K562 (cell line): ENCODE measurements at regions not wholly inside any gene's neighbourhood (a gene's known extent, or its start where the extent isn't known, plus 50 kb on each side); places are given as distances from the start of the nearest gene placed in this dataset.

Experiments used
- ATAC-seq: fragments of 200-7000 bp; cut with Tn5 transposase; 3 replicates; pipeline ENCODE4 v1.9.1; 2020; ENCODE audit warnings: moderate library complexity
- BruUV-seq: library from RNA; stranded (reverse); fragments of 400-500 nt; replicated peaks from 2 replicates; lab custom pipeline; 2021; lab: Mats Ljungman, UMichigan
- CTCF ChIA-PET: fragments of 300-600 bp; formaldehyde crosslinking; extraction: SDS; loops from one replicate; lab custom pipeline; 2021; ENCODE audit warnings: low intra/inter-chr PET ratio; lab: Yijun Ruan, JAX
- POLR2A ChIA-PET: fragments of 300-600, 350-650 bp; sonication (Branson Sonifier 250); formaldehyde crosslinking; extraction: SDS; loops from one replicate; lab custom pipeline; 2021; ENCODE audit warnings: antibody characterized with exemption, inconsistent platforms; lab: Yijun Ruan, JAX
- DNase-seq, 4 experiments: peaks; one replicate each; pipeline versions ENCODE4 v3.0.0 to v3.0.0-alpha.2; 2011 to 2018; ENCODE audit warnings: low spot score in 3 of 4, mixed read lengths in 3 of 4; ENCODE audit errors: extremely low read depth in 1 of 4
- FAIRE-seq: peaks from 2 replicates; lab custom pipeline; 2011; peaks lifted over from hg19 to GRCh38; lab: Jason Lieb, UNC
- H2AFZ ChIP-seq: 2 replicates; pipeline ENCODE4 v1.6.0; 2011; ENCODE audit warnings: low read depth, low read length, control low read depth, inconsistent platforms
- H3K27ac ChIP-seq: fragments of 200-600 bp; 3 replicates; pipeline ENCODE4 v1.8.0; 2011; ENCODE audit warnings: low read depth, mild to moderate bottlenecking, control low read depth, inconsistent platforms, low read length, moderate library complexity, mixed read lengths; ENCODE audit errors: extremely low read depth
- H3K27me3 ChIP-seq, 2 experiments: fragments of 300-600 bp in 1 of 2; 2 replicates in 1 of 2; 3 replicates in 1 of 2; pipeline versions ENCODE4 v1.6.0 to v1.8.0; 2011; ENCODE audit warnings: inconsistent platforms in 2 of 2, low read length in 2 of 2, mild to moderate bottlenecking in 1 of 2, mixed read lengths in 1 of 2, moderate library complexity in 1 of 2; ENCODE audit not compliant: control insufficient read depth in 2 of 2, insufficient read depth in 2 of 2
- H3K36me3 ChIP-seq: fragments of 300-600 bp; 3 replicates; pipeline ENCODE4 v1.8.0; 2011; ENCODE audit warnings: mild to moderate bottlenecking, low read length, inconsistent platforms; ENCODE audit not compliant: control insufficient read depth, insufficient read depth
- H3K4me1 ChIP-seq, 2 experiments: fragments of 200-600 bp in 1 of 2; replicated peaks in 1 of 2; 2 replicates in 1 of 2; 3 replicates in 1 of 2; pipeline versions ENCODE4 v1.5.1 to v1.8.0; 2011; ENCODE audit warnings: inconsistent platforms in 2 of 2, low read length in 2 of 2, mild to moderate bottlenecking in 1 of 2, mixed read lengths in 1 of 2, moderate library complexity in 1 of 2; ENCODE audit not compliant: control insufficient read depth in 2 of 2, insufficient read depth in 2 of 2
- H3K4me2 ChIP-seq: 2 replicates; pipeline ENCODE4 v1.6.1; 2011; ENCODE audit warnings: low read length, control low read depth, inconsistent platforms, mixed read lengths; ENCODE audit not compliant: insufficient read depth
- H3K4me3 ChIP-seq: fragments of 200-600 bp; sonication (generic), shearing (Covaris generic); 2 replicates; pipeline ENCODE4 v1.5.1; 2016; ENCODE audit warnings: control low read depth, inconsistent platforms
- H3K79me2 ChIP-seq: fragments of 200-600 bp; 3 replicates; pipeline ENCODE4 v1.8.0; 2011; ENCODE audit warnings: low read length, inconsistent platforms; ENCODE audit not compliant: control insufficient read depth, insufficient read depth
- H3K9ac ChIP-seq, 2 experiments: 2 replicates each; pipeline versions ENCODE4 v1.6.0 to v1.6.1; 2011; ENCODE audit warnings: low read depth in 2 of 2, low read length in 2 of 2, control low read depth in 1 of 2, inconsistent platforms in 1 of 2, mild to moderate bottlenecking in 1 of 2, mixed read lengths in 1 of 2; ENCODE audit not compliant: insufficient read depth in 1 of 2
- H3K9me1 ChIP-seq: one replicate; pipeline ENCODE4 v1.6.0; 2011; ENCODE audit warnings: inconsistent platforms, mild to moderate bottlenecking, low read length, moderate library complexity; ENCODE audit not compliant: control insufficient read depth, insufficient read depth
- H3K9me3 ChIP-seq: replicated peaks from 2 replicates; pipeline ENCODE4 v1.5.1; 2011; ENCODE audit warnings: low read depth, low read length, inconsistent platforms; ENCODE audit not compliant: control insufficient read depth, insufficient read depth
- H4K20me1 ChIP-seq: replicated peaks from 2 replicates; pipeline ENCODE4 v1.6.1; 2011; ENCODE audit warnings: low read length, inconsistent platforms, mixed read lengths; ENCODE audit not compliant: control insufficient read depth, insufficient read depth
- CBX3 ChIP-seq, 2 experiments: IDR thresholded peaks; 1 replicate in 1 of 2; 2 replicates in 1 of 2; pipeline ENCODE4 v1.6.1; 2012; ENCODE audit warnings: inconsistent platforms in 2 of 2, low read length in 2 of 2, borderline replicate concordance in 1 of 2, control low read depth in 1 of 2
- CGGBP1 ChIP-seq: fragments of 250-450 bp; sonication (Bioruptor Pico); IDR thresholded peaks from 2 replicates; pipeline ENCODE4 v1.9.0; 2021; ENCODE audit warnings: mild to moderate bottlenecking
- CHAMP1 ChIP-seq: fragments of 450-650 bp; IDR thresholded peaks from 2 replicates; pipeline ENCODE4 v1.6.1; 2016; ENCODE audit warnings: mild to moderate bottlenecking
- ETV1 ChIP-seq: fragments of 450-650 bp; conservative IDR thresholded peaks from 2 replicates; pipeline ENCODE4 v1.6.1; 2016; ENCODE audit warnings: missing genetic modification characterization, control low read depth, low read depth, missing compliant biosample characterization
- HLTF ChIP-seq: fragments of 450-650 bp; IDR thresholded peaks from 2 replicates; pipeline ENCODE4 v1.6.1; 2016
- KAT7 ChIP-seq: sonication (generic); formaldehyde crosslinking; IDR thresholded peaks from 2 replicates; pipeline ENCODE4 v1.8.0; 2022; ENCODE audit warnings: missing genetic modification reagents, mild to moderate bottlenecking, borderline replicate concordance
- MYNN ChIP-seq, 2 experiments: sonication (generic); formaldehyde crosslinking in 1 of 2; IDR thresholded peaks; 2 replicates each; pipeline versions ENCODE4 v1.5.0 to v1.6.1; 2016 to 2020; ENCODE audit warnings: antibody characterized with exemption in 1 of 2, missing genetic modification reagents in 1 of 2
- NR2F6 ChIP-seq: fragments of 450-650 bp; formaldehyde crosslinking; IDR thresholded peaks from 2 replicates; pipeline ENCODE4 v1.4.0; 2020; ENCODE audit warnings: mild to moderate bottlenecking
- OTX1 ChIP-seq: fragments of 450-650 bp; formaldehyde crosslinking; IDR thresholded peaks from 2 replicates; pipeline ENCODE4 v1.4.0; 2022; ENCODE audit warnings: mild to moderate bottlenecking
- PRPF4 ChIP-seq: fragments of 200-400 bp; formaldehyde crosslinking; IDR thresholded peaks from one replicate; pipeline ENCODE4 v1.6.1; 2017; ENCODE audit warnings: low read length, low read depth, mild to moderate bottlenecking; ENCODE audit not compliant: insufficient read depth, poor library complexity, severe bottlenecking
- RBBP5 ChIP-seq: fragments of 200-600 bp; sonication (generic); IDR thresholded peaks from 2 replicates; pipeline ENCODE4 v1.6.1; 2012; ENCODE audit warnings: borderline replicate concordance, mild to moderate bottlenecking, low read length, control low read depth, inconsistent platforms; ENCODE audit not compliant: insufficient read depth, poor library complexity, severe bottlenecking
- SMARCA4 ChIP-seq: fragments of 450-650 bp; IDR thresholded peaks from 2 replicates; pipeline ENCODE4 v1.6.1; 2016
- SREBF1 ChIP-seq: fragments of 150-350 bp; IDR thresholded peaks from 2 replicates; pipeline ENCODE4 v1.6.1; 2014; ENCODE audit warnings: antibody characterized with exemption, low read depth, low read length, borderline replicate concordance
- TEAD2 ChIP-seq: fragments of 450-650 bp; IDR thresholded peaks from 2 replicates; pipeline ENCODE4 v1.6.1; 2016; ENCODE audit warnings: missing genetic modification characterization, control low read depth, missing compliant biosample characterization
- THAP7 ChIP-seq: fragments of 250-450 bp; sonication (Bioruptor Pico); IDR thresholded peaks from 2 replicates; pipeline ENCODE4 v1.5.0; 2021
- ZBTB7A ChIP-seq: IDR thresholded peaks from 2 replicates; pipeline ENCODE4 v1.6.1; 2011; ENCODE audit warnings: low read depth, mild to moderate bottlenecking, low read length, moderate library complexity, borderline replicate concordance; ENCODE audit not compliant: control insufficient read depth
- ZNF175 ChIP-seq: fragments of 200-800 bp; sonication (Bioruptor generic); IDR thresholded peaks from 2 replicates; pipeline ENCODE4 v1.6.1; 2016; ENCODE audit warnings: low read depth, mild to moderate bottlenecking, missing genetic modification characterization, missing compliant biosample characterization
- WGBS: fragments of 100-300 bp; shearing (Covaris generic); methylation state at CpG from one replicate; pipeline ENCODE4 v1.1.6; 2016; ENCODE audit warnings: low coverage, mixed read lengths; ENCODE audit not compliant: insufficient coverage; ENCODE audit errors: missing lambda C conversion rate; 5-methylcytosine and 5-hydroxymethylcytosine counted together
- in situ Hi-C: fragments of 300-500 bp; cut with MboI; formaldehyde crosslinking; loops from 4 replicates; pipeline ENCODE4 v1.15.0; 2018; ENCODE audit warnings: inconsistent platforms, mixed read lengths
- intact Hi-C: fragments of 100-400 bp; cut with micrococcal nuclease; formaldehyde crosslinking; loops from 2 replicates; pipeline ENCODE4 v1.14.2; 2022

- TF ChIP-seq CBX3 (IDR thresholded peaks at IDR 0.05; ENCODE audit: borderline replicate concordance in 1 of 2, low read length in 2 of 2) (no peak), SREBF1 (no peak), MYNN (IDR thresholded peaks at IDR 0.05) (no peak), MYNN (CRISPR knock-in tag; IDR thresholded peaks at IDR 0.05) (no peak)
- TF ChIP-seq, all 486 proteins: peak for 0
Observed at GRCh38 chr20:39364320-39364719, 402.2 kb downstream of the DHX35 start (continued).

GRCh38 chr20:39359981-39360620, 398.0 kb downstream of the DHX35 start:
- DNase-seq (no peak), FAIRE-seq (no peak), ATAC-seq (no peak)
- H3K9ac ChIP-seq = no peak overlapping the region
- 2% methylated on average over 4 of the region's 4 CpGs for WGBS
- H2AFZ ChIP-seq = no peak overlapping the region
- intact Hi-C loops (no loop called here), in situ Hi-C loops (no loop called here)
- no peaks in the 10 kb centered on the region for H3K36me3 ChIP-seq
- no peaks in the 10 kb centered on the region for H3K9me1 ChIP-seq
- no peaks in the 10 kb centered on the region for H3K79me2 ChIP-seq
- ChIA-PET CTCF (no interaction called here), POLR2A (no interaction called here)
- no peak overlapping the region for H3K4me3 ChIP-seq
- no TSS peak for BruUV-seq
- no peaks in the 10 kb centered on the region for H4K20me1 ChIP-seq
- no peak for TF ChIP-seq ZNF175 (CRISPR knock-in tag)
- TF ChIP-seq ZBTB7A = no peak
- TF ChIP-seq TEAD2 = no peak
- TF ChIP-seq KAT7 = no peak
- no peak for TF ChIP-seq OTX1
- TF ChIP-seq ETV1 (tag) = no peak
- TF ChIP-seq CHAMP1 = no peak
- TF ChIP-seq THAP7 = no peak
- TF ChIP-seq CGGBP1 (CRISPR knock-in tag) = no peak
- TF ChIP-seq SMARCA4 = no peak
- no peak for TF ChIP-seq NR2F6 (CRISPR knock-in tag)
- no peak for TF ChIP-seq PRPF4
- TF ChIP-seq RBBP5 = no peak
- TF ChIP-seq HLTF = no peak
- no peaks in the 10 kb centered on the region for H3K4me1 ChIP-seq
- no peaks in the 10 kb centered on the region for H3K27me3 ChIP-seq
- no peaks in the 10 kb centered on the region for H3K9me3 ChIP-seq
- no peak overlapping the region for H3K27ac ChIP-seq
- H3K4me2 ChIP-seq = no peak overlapping the region
